ENCODE measurements at regions not wholly inside any gene's neighbourhood (a gene's known extent, or its start where the extent isn't known, plus 50 kb on each side); places are given as distances from the start of the nearest gene placed in this dataset.

DNA sequence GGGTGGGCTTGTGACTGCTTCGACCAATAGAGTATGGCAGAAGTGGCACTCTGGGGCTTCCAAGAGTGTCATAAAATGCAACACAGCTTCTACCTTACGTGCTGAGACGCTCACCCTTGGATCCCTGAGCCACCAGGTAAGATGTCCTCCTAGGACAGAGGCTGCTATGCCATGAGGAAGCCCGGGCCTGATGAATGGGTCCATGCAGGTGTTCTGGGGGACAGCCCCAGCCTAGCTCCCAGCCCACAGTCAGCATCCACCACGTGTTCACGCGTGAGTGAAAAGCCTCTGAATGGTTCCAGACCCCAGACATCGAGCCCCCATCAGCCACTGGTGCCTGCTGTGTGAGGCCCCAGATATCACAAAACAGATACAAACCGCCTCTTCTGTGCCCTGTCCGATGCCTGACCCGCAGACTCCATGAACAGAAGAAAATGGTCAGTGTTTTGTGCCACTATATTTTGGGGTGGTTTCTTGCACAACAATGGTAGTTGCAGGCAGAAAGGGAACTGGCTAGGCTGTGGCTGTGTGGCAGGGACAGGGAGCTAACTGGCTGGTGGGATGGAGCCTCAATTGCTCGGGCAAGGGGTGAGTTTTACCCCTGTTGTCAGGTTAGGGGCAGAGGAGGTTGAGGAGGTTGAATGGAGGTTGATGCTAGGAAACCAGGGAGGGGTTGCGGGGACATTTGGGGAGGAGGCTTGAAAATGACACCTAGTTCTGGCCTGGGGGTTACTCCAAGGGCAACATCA lies 92.2 kb downstream of the LINGO1 start:
- no peak for DNase-seq

DNA sequence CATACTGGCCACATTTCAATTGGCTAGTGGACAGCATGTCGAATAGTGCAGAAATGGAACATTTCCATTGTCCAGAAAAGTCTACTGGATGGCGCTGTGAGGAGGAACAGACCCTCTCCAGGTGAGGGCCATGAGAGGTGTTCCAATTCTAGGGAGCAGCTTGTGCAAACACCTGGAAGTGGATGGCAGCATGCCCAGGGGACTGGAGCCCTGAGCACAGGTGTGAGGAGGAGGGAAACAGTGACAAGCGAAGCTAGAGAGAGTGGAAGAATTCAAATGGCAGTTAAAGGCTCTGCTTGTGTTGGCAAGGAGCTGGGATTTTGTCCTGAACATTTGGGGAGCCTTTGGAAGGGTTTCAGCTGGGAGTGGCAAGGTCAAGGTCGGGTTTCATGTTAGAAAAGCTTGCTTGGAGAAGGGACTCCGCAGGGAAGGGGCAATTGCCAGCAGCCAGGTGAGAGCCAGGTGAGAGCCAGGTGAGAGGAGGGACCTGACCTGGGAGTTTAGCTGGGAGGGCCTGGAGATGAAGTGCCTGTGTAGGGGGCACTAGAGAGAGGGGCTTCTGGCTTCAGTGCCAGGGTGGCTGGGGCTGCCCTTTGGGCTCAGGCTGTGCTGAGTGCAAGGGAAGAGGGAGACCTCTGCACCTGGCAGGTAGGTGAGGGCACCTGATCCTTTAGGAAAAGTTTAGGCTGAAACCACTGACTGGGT lies 93.8 kb downstream of the LINGO1 start:
- DNase-seq: peak; percentile 77

DNA sequence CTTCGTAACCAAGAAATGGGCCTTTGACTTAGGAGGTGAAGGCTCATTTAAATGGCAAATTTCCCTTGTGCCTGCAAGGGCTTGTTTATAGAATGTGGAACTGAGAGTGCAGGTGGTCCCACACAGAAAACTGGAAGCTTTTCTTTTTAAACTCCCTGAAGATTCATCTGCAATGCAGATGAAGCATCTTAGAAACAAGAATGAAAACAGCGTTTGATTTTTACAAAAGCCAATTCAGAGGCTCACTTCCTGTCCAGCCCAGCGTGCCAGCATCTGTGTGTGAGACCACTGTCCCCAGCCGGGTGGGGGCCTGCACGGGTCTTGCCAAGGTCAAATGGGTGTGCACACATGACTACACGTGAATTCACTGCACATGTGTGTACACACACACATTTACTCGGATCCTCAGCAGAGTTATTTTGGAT lies 94.7 kb downstream of the LINGO1 start:
- no peak for DNase-seq

- no peak for DNase-seq
These were observed 95.7 kb downstream of the LINGO1 start for GRCh38 chr15:77537006-77537405.

DNA sequence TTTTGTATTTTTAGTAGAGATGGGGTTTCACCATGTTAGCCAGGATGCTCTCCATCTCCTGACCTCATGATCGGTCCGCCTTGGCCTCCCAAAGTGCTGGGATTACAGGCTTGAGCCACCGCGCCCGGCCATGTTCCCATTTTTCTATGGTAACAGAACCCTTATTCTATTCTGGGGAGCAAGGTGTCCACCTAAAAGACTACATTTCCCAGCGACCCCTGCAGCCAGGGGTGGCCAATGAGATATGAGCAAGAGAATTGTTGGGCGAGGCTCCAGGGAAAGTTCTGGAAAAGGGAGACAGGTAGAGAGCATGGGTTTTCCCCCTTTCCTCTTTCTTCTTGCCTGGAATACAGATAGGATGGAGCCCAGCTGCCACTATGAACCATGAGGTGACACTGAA lies 96.9 kb downstream of the LINGO1 start:
- no peak for DNase-seq

All from NCI-H2029 treated with DMSO at 0.1 percent for 48 hours (cell line).